GM19397 (cell line): ENCODE measurements at regions not wholly inside any gene's neighbourhood (a gene's known extent, or its start where the extent isn't known, plus 50 kb on each side); places are given as distances from the start of the nearest gene placed in this dataset.
"Not testable (repeated sequence)": the region's sequence is repeated elsewhere in the genome, so short reads cannot be mapped to it uniquely, and the experiment has no call there.

ENCODE experiments used
- ATAC-seq: cut with Tn5 transposase; IDR thresholded peaks from one replicate; pipeline ENCODE4 v1.9.1; 2021; ENCODE audit warnings: mild to moderate bottlenecking, moderate library complexity; ENCODE audit not compliant: unreplicated experiment

DNA sequence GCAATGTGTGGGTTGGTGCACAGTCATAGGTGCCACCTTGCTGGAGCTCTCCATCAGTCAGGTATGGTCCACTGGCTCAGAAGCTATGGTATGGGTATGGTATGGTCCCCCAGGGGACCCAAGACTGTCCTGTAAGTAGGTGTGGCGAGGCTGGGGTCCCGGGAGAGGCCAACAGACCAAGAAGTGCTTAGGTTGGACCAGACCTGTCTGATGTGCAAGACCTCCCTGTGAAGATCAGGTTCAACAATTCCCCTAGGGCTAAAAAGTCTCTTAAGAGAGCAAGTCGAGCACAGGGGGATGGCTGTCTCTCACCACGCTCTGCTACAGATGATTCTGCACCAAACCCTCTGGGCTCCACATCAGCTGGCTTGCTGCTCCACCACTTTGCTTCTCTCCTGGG lies 1145.0 kb downstream of the RPA4 start:
- no peak for ATAC-seq

DNA sequence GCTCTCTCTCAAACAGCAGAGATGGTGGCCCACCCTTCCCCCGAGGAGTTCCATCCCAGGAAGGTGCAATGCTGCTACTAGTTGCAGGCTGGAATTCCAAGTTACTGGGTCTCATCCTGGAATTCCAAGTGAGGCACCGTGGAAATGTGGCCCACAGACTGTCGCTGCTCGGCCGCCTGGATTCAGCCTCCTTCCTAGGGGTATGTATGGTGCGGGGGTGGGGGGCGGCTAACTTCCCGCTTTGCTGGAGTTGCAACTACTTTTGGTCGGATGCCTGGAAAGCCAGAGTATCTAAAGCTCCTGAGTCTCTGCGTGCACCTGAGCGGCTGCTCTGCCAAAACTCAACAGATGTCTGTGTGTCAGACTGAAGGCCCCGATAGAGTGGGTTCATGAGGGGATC lies 1146.2 kb downstream of the RPA4 start:
- no peak for ATAC-seq

DNA sequence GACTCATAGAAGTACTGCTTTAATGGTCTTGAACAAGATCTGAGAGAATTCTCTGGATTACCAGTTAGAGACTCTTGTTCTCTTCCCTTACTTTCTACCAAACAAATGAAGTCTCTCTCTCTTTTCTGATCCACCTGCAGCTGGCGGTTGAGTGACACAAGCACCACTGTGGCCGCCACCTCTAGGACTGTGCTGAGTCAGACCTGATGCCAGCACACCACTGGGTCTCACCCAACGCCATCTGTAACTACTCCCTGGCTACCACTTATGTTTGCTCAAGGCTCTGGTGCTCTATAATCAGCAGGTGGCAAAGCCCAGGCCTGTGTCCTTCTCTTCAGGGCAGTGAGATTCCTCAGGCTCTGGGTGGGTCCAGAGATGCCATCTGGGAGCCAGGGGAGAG lies 1173.5 kb downstream of the RPA4 start:
- ATAC-seq, result no peak

DNA sequence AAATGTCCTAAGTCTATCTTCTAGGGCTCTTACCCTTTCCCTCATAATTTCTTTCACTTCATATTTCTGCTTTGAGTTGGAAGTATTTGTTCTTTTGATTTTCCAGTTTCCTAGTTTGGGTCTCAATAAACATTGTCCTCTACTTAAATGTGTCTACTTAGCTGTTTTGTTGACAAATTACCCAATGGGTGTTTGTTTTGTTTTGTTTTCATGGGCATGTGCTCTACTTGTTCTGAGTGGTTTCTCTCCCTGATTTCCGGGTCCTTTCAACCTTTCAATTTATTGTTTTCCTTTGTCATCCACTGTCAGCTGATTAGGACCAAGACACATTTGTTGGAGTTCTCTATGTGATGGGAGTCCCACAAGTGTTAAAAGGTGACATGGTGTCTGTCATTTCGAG lies 1181.4 kb downstream of the RPA4 start:
- no peak for ATAC-seq

DNA sequence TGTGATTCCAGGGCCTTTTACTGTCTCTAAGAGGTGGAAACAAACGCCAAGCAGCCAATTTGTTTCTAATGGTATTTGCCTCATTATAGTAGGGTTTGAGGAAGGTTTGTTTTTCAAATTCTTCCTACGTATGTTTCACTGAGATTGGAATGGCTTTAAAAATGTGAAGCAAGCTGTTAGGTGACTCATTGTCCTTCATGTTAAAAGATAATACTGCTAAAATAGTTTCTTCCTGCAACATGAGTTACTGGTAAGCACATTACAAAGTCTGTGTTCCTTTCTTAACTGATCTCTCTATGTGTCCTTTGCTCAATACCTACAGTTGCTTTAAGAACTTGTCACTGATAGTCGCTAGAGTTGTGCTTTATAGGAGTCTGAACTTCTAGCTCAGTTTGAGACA lies 1183.9 kb downstream of the RPA4 start:
- no peak for ATAC-seq

DNA sequence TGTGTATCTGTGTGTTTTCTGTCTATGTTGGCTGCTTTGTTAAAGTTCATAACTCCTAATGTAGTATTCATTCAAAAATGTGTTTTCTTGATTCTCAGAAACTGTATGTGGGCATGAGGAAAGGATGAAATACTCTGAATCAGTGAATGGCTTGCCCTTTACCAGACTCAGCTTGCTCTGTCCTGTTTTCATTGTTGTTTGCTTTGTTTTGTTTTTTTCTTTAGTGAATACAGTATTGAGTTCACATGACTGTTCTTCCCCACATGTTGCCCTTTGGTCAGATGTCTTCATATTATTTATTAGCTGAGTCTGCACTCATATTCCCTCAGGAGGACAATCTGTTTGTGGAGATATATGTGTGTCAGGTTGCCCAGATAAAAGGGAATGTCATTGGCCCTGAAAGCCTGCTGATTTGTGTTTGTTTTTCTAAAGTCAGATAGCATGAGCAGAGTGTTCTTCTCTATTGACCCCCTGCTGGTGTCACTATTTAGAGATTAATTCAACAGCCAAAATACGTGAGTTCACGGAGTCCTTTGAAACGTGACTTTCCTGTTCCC lies 1184.4 kb downstream of the RPA4 start:
- no peak for ATAC-seq

DNA sequence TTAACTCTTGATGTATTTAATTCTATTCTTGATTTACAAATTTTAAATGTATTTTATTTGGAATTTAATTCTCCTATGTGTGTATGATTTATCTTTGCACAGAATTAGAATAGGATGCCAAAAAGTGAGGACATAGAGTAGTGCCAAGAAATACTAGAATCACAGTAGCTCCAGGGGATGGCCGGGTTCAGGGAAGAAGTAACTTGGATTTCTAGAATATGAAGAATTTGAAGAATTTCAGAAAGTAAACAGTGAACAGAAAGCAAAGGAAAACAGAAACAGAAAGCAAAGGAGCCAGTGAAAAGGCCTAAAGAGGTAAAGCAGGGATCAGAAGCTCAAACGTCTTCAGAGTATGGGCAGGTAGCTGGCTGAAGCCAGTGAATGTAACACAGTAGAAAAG lies 1187.6 kb downstream of the RPA4 start:
- no peak for ATAC-seq

DNA sequence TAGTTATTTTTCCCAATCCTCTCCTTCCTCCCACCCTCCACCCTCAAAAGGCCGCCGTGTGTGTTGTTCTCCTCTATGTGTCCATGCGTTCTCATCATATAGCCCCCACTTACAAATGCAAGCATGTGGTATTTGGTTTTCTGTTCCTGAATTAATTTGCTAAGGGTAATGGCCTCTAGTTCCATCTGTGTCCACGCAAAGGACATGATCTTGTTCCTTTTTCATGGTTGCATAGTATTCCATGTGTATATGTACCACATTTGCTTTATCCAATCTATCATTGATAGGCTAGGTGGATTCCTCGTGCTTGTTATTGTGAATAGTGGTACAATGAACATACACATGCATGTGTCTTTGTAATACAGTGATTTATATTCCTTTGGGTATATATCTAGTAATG lies 1193.7 kb downstream of the RPA4 start:
- ATAC-seq, result no peak

DNA sequence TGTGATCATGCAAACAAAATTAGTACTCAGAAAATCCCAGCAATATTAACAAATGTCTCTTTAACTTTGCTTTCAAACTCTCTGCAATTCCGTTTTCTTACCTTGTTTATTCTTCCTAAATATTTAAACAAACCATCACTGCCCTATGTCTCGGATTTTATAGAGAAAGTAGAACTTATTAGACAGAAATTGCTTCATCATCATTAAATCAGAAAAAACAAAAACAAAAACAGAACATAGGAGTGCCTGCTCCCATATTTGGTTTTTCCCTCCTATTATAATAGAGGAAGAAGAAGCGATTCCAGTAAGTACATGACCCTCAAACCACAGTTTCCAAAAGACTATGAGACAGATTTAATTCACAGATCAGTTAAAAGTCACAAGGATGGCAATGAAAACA lies 1228.0 kb downstream of the RPA4 start:
- no peak for ATAC-seq

DNA sequence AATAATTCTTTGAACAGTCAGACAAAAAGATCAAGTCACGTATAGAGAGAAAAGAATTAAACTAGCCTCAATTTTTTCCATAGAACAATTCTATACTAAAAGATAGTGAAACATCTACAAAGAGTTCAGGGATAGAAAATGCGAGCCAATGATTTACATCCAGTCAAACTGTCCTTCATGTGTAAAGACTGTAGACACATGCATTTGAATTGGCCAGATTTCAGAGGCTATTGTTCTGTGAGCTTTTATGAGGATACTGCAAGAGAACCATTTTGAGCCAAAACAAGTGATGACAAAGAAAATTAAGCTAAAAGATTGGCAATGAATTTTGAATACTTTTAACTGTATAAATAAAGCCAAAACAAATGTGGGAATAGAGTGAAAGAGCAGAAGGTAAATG lies 1230.3 kb downstream of the RPA4 start:
- ATAC-seq, result no peak

DNA sequence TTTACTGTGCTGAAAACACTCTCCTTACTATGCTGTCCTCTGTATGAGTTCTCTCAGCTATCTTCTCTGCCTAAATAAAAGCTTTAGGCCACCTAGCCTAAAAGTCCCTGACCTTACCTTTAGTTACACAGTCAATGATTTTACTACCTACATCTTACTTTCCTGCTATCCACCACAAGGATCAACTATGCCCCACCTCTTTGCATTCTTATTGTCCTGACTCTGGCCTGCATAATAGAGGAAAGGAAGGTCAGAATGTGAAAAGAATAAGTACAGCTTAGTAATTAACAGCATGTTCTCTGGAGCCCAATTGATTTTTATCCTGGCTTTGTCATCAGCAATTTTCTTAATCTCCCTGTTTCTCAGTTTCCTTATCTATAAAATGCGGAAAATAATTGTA lies 1257.8 kb downstream of the RPA4 start:
- no peak for ATAC-seq

DNA sequence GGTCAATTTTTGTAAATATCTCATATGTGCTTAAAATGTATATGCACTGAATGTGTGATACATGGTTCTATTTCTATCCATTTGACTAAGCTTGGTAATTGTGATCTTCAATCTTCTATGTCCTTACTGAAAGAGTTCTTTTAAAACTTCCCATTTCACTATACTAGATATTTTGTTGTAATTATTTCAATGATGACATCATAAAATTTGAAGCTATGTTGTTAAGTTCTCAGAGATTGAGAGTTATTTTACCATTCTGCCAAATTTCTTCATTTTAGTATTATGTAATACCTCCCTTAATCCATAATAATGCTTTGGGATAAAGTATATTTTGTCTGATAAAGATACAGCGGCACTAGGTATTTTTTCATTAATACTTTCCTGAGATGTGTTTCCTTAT lies 1307.3 kb downstream of the RPA4 start:
- ATAC-seq, result no peak

DNA sequence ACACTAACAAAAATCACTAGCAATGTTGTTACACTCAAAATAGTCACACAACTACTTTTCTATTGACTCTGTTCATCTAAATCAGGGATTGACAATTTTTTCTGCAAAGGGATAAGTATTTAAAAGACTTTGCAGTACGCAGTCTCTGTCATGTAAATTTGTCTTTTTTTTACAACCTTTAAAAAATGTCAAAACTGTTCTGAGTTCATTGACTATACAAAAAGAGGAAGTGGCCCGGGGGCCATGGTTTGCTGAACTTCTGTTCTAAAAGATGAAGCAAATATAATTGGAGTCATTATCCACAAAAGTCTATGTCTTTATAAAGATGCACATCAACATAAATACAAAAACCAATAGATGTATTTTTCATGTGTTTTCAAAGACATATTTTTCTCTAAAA lies 1310.3 kb downstream of the RPA4 start:
- no peak for ATAC-seq

DNA sequence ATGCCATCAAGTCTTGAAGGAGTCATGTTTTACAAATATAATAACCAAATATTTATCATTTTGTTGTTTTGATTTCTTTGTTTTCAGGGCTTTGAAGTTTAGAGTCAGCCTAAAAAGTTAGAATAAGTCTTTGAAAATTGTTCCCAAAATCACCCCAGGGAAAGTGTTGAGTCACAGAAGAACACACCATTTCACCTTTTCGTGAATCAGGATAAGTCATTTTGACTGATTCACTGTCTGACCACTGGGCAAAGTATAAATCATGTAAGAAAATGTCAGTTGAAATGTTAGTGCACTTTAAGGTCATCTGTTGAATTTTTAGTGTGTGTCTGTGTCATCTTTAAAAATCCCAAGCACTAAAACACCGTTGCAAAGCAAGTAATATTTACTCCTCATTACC lies 1320.1 kb downstream of the RPA4 start:
- no peak for ATAC-seq

DNA sequence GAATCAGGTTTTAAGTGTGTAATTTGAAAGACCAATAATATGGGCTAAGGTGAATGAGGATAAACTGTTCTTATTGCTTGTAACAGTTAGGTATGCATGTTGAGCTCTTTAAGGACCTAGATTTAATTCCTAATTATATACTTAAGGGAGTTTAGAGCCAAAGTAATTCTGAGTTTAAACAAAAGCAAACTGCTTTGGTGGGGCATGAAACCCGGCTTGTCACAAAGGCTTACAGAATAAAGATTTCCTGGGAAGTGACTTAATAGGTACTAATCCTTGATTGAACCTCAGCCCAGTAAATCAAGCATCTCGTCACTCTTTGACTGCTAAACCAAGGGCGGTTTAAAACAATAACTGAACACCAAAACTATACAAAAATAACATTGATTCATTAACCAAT lies 1324.2 kb downstream of the RPA4 start:
- no peak for ATAC-seq

DNA sequence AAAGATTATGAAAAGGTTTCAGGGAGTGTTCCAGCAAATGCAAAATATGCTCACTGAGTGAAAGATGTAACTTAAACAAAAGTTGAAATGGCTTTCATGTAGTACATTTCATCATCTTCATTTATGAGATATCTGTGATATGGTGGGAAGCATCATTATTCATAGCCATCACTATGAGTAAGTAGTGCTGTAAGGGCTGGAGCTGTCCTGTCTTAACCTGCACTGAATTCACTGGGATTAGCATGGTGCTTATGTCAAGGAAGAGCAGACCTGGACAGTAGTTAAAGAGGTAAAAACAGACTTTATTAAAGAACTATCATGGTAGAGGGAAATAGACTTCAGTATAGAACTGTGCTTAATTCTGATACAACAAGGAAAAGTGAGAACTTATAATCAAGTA lies 1347.3 kb downstream of the RPA4 start:
- ATAC-seq, result no peak

DNA sequence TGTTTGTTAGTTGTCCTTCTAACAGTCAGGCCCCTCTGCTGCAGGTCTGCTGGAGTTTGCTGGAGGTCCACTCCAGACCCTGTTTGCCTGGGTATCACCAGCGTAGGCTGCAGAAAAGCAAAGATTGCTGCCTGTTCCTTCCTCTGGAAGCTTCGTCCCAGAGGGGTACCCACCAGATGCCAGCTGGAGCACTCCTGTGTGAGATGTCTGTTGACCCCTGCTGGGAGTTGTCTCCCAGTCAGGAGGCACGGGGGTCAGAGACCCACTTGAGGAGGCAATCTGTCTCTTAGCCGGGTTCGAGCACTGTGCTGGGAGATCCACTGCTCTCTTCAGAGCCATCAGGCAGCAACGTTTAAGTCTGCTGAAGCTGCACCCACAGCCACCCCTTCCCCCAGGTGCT lies 1356.4 kb downstream of the RPA4 start:
- not testable (repeated sequence) for ATAC-seq

DNA sequence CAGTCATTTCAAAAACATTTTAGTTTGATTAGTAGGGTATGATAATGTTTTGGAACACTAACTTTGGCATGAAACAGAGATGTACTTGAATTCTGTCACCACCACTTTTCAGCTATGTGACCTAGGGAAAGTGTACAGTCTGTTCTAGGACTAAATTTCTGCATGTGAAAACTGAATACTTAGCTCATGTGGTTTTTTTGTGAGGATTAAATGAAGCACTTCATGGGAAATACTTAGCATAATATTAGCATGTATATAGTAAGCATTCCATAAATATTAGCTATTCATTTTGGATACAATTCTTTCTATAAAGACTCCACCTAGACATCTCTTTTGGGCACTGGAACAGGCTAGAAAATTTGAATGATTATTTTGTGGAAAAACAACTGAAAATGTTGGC lies 1379.4 kb downstream of the RPA4 start:
- ATAC-seq, result no peak

DNA sequence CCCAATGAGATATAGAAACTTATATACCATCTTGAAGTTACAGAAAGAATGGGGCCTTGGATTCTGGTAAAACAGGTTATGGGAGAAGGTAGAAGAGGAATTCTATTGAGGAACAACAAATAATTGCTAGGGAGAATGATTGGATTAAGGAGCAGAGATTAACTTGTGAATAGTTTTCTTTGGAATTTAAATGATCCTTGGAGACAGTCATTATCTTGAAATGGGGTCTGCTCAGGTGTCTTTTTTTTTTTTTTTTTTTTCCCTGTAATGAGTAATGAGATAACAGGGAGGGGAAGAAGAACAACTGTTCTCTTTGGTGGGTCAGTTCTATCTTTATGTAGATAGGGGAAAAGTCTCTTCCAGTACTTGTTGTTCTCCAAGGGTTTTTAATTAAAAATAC lies 1406.0 kb downstream of the RPA4 start:
- ATAC-seq, result no peak

DNA sequence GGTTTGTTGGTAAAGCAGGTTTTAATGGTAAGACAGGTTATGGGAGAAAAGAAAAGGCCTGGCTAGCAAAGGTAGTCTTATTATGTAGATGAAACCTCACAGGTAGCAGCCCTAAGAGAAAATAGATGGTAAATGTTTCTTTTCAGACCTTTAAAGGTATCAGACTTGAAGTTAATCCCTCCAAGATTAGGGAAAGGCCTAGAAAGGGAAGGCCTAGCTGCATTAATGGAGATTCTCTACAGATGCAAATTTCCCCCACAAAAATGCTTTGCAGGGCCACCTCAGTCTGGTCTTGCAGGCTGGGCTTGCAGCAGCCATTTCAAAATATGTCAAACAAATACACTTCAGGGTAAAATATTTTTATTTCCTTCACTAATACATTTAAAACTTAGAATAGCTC lies 1410.6 kb downstream of the RPA4 start:
- ATAC-seq, result no peak

DNA sequence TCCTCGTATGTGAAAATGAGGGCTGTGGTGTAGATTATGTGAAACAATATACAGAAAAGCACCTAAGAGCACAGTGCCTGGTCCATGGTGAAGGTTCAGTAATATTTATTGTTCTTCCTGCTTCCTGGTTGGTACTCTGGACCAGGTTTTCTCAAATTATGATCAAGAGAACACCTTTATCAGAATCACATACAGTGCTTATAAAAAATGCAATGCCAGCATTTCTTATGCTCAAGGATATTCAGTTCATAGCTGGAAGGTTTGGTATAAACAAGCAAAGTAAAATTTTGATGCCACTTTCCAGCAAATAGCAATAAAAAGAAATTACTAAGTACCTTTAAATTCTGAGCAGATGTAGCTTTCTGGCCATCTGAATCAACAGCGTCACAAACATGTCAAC lies 1412.4 kb downstream of the RPA4 start:
- no peak for ATAC-seq

DNA sequence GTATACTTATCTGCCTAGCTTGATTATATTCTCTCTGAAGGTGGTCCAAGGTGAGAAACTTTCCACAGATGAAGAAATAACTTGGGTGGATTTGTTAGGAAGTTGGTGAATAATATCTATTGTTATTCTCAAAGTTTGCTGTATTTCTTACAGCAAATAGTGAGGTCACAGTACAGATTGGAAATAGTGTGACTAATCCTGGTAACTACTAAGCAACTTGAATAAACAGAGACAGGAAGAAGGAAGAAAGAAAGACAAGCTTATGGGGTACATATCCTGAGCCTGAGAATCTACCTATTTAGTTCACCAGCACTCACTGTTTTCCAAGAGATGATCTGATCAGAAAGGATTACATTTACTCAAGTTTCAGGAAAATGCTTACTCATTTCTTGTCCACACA lies 1416.1 kb downstream of the RPA4 start:
- no peak for ATAC-seq

DNA sequence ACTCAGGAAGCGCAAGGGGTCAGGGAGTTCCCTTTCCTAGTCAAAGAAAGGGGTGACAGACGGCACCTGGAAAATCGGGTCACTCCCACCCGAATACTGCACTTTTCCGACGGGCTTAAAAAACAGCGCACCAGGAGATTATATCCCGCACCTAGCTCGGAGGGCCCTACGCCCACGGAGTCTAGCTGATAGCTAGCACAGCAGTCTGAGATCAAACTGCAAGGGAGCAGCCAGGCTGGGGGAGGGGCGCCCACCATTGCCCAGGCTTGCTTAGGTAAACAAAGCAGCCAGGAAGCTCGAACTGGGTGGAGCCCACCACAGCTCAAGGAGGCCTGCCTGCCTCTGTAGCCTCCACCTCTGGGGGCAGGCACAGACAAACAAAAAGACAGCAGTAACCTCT lies 1416.8 kb downstream of the RPA4 start:
- ATAC-seq, result not testable (repeated sequence)

DNA sequence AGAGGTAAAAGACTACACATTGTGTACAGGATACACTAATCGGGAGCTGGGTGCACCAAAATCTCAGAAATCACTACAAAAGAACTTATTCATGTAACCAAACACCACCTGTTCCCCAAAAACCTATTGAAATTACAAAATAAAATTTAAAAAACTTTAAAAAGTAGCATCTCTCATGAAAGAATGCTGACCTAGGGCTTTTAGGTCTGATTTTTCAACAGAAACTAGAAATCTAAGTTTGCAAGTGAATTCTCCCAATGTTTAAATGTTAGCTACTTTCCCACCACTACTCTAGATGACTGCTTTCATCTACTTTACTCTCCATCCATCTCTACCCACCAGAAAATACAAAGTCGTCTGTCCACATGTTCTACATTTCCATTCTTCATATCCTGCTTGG lies 1447.7 kb downstream of the RPA4 start:
- ATAC-seq, result no peak
